GM23248 (cell line): ENCODE measurements at regions not wholly inside any gene's neighbourhood (a gene's known extent, or its start where the extent isn't known, plus 50 kb on each side); places are given as distances from the start of the nearest gene placed in this dataset.

Source experiments
- DNase-seq: peaks from one replicate; pipeline ENCODE4 v3.0.0-alpha.2; 2015
- H2AFZ ChIP-seq: fragments of 200-600 bp; sonication (generic); 2 replicates; pipeline ENCODE4 v1.6.1; 2016; ENCODE audit warnings: antibody characterized with exemption
- H3F3A ChIP-seq: fragments of 200-600 bp; sonication (generic); 2 replicates; pipeline ENCODE4 v1.6.1; 2016; ENCODE audit warnings: mild to moderate bottlenecking, antibody characterized with exemption, mixed run types; ENCODE audit not compliant: insufficient read depth
- H3K27ac ChIP-seq: fragments of 200-600 bp; sonication (generic); 2 replicates; pipeline ENCODE4 v1.5.1; 2016; ENCODE audit warnings: mild to moderate bottlenecking
- H3K27me3 ChIP-seq: fragments of 200-600 bp; sonication (generic); replicated peaks from 2 replicates; pipeline ENCODE4 v1.6.1; 2016; ENCODE audit warnings: mild to moderate bottlenecking; ENCODE audit not compliant: insufficient read depth
- H3K36me3 ChIP-seq: fragments of 200-600 bp; sonication (generic); 2 replicates; pipeline ENCODE4 v1.6.1; 2016; ENCODE audit warnings: low read depth, mild to moderate bottlenecking
- H3K4me1 ChIP-seq: fragments of 200-600 bp; sonication (generic); 2 replicates; pipeline ENCODE4 v1.6.1; 2016; ENCODE audit warnings: mild to moderate bottlenecking; ENCODE audit not compliant: insufficient read depth
- H3K4me2 ChIP-seq: fragments of 200-600 bp; sonication (generic); one replicate; pipeline ENCODE4 v1.6.1; 2016; ENCODE audit warnings: mild to moderate bottlenecking; ENCODE audit not compliant: unreplicated experiment
- H3K4me3 ChIP-seq: fragments of 200-600 bp; sonication (generic); 2 replicates; pipeline ENCODE4 v1.5.1; 2016; ENCODE audit warnings: mild to moderate bottlenecking
- H3K79me2 ChIP-seq: fragments of 200-600 bp; sonication (generic); 2 replicates; pipeline ENCODE4 v1.6.1; 2016; ENCODE audit warnings: mild to moderate bottlenecking; ENCODE audit not compliant: insufficient read depth
- H3K9ac ChIP-seq: fragments of 200-600 bp; sonication (generic); 2 replicates; pipeline ENCODE4 v1.6.1; 2016; ENCODE audit warnings: mild to moderate bottlenecking
- H3K9me2 ChIP-seq: fragments of 200-600 bp; sonication (generic); 2 replicates; pipeline ENCODE4 v1.6.1; 2016; ENCODE audit warnings: mixed run types, mild to moderate bottlenecking, moderate library complexity; ENCODE audit not compliant: insufficient read depth
- H3K9me3 ChIP-seq: fragments of 200-600 bp; sonication (generic); one replicate; pipeline ENCODE4 v1.6.1; 2017; ENCODE audit warnings: low read depth
- H4K20me1 ChIP-seq: fragments of 200-600 bp; sonication (generic); 2 replicates; pipeline ENCODE4 v1.6.0; 2016; ENCODE audit not compliant: insufficient read depth
- EZH2 ChIP-seq: fragments of 200-600 bp; sonication (generic); IDR thresholded peaks from 2 replicates; pipeline ENCODE4 v1.6.1; 2018; ENCODE audit warnings: antibody characterized with exemption, mild to moderate bottlenecking; ENCODE audit not compliant: insufficient read depth, poor library complexity, severe bottlenecking
- EZH2phosphoT487 ChIP-seq: fragments of 200-600 bp; sonication (generic); IDR thresholded peaks from 2 replicates; pipeline ENCODE4 v1.6.1; 2018; ENCODE audit warnings: antibody characterized with exemption, moderate library complexity, mild to moderate bottlenecking, low read depth; ENCODE audit not compliant: insufficient read depth
- WGBS, 2 experiments: methylation state at CpG; one replicate each; pipeline ENCODE4 v1.1.6; 2015 to 2017; ENCODE audit warnings: low lambda C conversion rate in 2 of 2, low coverage in 1 of 2; ENCODE audit errors: missing lambda C conversion rate in 2 of 2; 5-methylcytosine and 5-hydroxymethylcytosine counted together
- in situ Hi-C: fragments of 300-500 bp; cut with MboI; formaldehyde crosslinking; loops from 2 replicates; pipeline ENCODE4 v1.15.0; 2020

DNA sequence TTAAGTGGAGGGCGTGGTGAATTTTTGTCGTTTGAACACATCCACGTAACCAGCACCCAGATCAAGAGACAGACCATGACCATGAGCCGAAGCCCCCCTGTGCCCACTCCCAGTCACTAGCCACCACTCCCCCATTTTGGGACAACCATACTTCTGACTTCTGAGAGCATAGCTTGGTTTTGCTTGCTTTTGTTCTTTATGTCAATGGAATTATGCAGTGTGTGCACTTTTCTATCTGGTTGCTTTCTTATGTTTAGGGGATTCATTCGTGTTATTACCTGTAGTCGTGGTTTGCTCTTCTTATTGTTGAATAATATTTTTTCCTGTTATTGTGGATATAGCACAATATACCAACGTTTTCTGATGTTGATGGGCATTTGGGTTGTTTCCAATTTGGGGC, 141.7 kb downstream of the GLI2 start:
- no peaks in the 10 kb centered on the region for H3K27me3 ChIP-seq
- TF ChIP-seq EZH2phosphoT487 (no peak), EZH2 (no peak)
- no peak overlapping the region for H2AFZ ChIP-seq
- no peaks in the 10 kb centered on the region for H3K9me2 ChIP-seq
- H3K4me2 ChIP-seq = no peak overlapping the region
- WGBS, 2 experiments = 92 to 95% methylated on average over 7 of the region's 7 CpGs
- H3K79me2 ChIP-seq = peaks cover 95% of the 10 kb centered on the region
- no peak overlapping the region for H3K9ac ChIP-seq
- in situ Hi-C loops = no loop called here
- no peaks in the 10 kb centered on the region for H3K4me1 ChIP-seq
- no peak for DNase-seq
- no peaks in the 10 kb centered on the region for H3K9me3 ChIP-seq
- H3K4me3 ChIP-seq = no peak overlapping the region
- no peaks in the 10 kb centered on the region for H3K36me3 ChIP-seq
- H4K20me1 ChIP-seq = no peaks in the 10 kb centered on the region
- no peaks in the 10 kb centered on the region for H3F3A ChIP-seq
- no peak overlapping the region for H3K27ac ChIP-seq

DNA sequence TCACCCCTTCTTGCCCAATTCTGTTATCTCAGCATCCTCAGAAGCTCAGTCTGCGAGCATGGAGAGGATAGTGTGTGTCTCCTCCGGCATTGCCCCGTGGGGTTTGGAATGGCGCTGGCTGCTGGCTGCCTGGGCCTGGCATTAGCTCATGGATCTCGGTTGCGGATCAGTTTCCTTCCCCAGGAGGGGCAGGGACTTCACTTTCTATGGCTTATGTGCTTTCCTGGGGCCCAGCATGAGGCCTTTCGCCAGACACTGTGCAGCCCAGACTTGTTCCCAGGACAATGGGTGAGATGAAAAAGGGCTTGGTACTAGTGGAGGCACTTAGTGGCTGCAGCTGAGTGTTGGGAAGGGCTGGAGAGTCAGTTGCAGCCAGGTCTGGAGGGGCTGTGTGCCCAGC, 143.3 kb downstream of the GLI2 start:
- H3K79me2 ChIP-seq = peaks cover 95% of the 10 kb centered on the region
- no peaks in the 10 kb centered on the region for H3F3A ChIP-seq
- H3K9me3 ChIP-seq = no peaks in the 10 kb centered on the region
- H3K27ac ChIP-seq = no peak overlapping the region
- no peaks in the 10 kb centered on the region for H3K9me2 ChIP-seq
- no peaks in the 10 kb centered on the region for H3K4me1 ChIP-seq
- DNase-seq = no peak
- no peaks in the 10 kb centered on the region for H3K27me3 ChIP-seq
- in situ Hi-C loops = no loop called here
- WGBS, 2 experiments = 92% methylated on average over 7 of the region's 7 CpGs
- H3K4me3 ChIP-seq = no peak overlapping the region
- H3K4me2 ChIP-seq = no peak overlapping the region
- H2AFZ ChIP-seq = no peak overlapping the region
- no peaks in the 10 kb centered on the region for H4K20me1 ChIP-seq
- H3K36me3 ChIP-seq = no peaks in the 10 kb centered on the region
- no peak for TF ChIP-seq EZH2
- no peak for TF ChIP-seq EZH2phosphoT487
- no peak overlapping the region for H3K9ac ChIP-seq

DNA sequence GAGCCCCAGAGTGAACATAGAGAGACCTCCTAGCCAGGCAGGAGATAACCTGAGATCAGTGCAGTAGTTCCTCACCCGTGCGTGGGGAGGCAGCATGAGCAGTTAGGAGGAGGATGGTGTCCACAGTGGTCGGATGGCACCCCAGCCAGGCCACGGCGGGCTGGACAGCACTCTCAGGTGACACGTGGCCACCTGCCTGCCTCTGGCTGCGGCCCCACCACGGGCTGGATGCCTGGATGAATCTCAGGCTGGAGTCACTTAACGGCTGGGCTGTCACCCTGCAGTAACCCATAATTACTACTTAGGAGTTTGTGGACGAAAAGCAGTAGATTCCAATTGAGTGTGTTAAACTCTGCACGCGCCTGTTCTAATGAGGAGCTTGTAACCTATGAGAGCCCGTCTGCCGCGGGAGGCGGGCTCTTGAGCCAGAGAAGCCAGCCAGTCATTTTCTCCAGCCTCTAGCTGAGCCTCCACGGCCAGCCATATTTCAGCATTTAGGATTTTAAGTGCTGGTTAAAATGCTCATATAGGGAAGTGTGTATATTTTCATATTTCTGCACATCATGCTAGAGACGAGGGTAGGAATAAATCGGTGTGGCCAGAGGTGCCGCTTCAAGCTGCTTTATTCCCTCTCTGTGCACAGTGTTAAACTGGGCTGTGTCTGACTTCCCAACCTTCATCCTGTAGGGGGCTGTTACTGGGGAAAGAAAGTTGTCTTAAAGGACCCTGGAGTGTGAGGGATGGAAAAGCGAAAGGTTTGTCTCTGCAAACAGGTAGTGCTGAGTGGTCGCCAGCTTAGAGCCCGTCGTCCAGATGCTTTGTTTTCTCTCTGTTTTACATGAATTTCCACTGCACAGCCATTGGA, 144.0 kb downstream of the GLI2 start:
- Histone ChIP-seq H3K79me2 (peaks cover 90% of the 10 kb centered on the region), H3K4me1 (no peaks in the 10 kb centered on the region), H3K4me3 (no peak overlapping the region), H3K9me3 (no peaks in the 10 kb centered on the region), H3F3A (no peaks in the 10 kb centered on the region), H3K36me3 (no peaks in the 10 kb centered on the region), H4K20me1 (no peaks in the 10 kb centered on the region), H3K27me3 (no peaks in the 10 kb centered on the region), H3K4me2 (no peak overlapping the region), H2AFZ (no peak overlapping the region), H3K27ac (no peak overlapping the region), H3K9me2 (no peaks in the 10 kb centered on the region), H3K9ac (no peak overlapping the region)
- in situ Hi-C loops = no loop called here
- no peak for TF ChIP-seq EZH2phosphoT487
- no peak for TF ChIP-seq EZH2
- 87 to 91% methylated on average over 23 to 24 of the region's 24 CpGs for WGBS, 2 experiments
- no peak for DNase-seq

DNA sequence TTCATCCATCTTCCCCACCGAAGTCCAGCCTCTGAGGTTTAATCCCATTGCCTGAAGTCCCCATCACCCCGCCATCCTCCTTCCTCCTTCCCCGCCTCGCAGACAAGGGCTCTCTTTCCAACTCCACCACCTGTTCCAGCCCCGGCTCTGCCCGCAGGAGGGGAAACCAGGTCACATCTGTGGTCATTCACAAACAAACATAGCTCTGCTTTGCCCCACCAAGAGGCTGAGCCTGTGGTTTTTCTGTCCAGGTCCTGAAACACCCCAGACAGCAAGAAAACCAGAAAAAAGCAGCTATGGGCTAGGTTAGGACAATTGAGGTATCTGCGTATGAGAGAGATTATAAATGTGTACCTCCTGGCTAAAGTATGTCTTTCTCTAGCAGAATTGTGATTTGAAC, 144.7 kb downstream of the GLI2 start:
- H3K79me2 ChIP-seq = peaks cover 88% of the 10 kb centered on the region
- WGBS, 2 experiments = 96 to 98% methylated on average over 7 of the region's 7 CpGs

More for the DNA sequence above, 144.7 kb downstream of the GLI2 start:
- Histone ChIP-seq H4K20me1 (no peaks in the 10 kb centered on the region), H3K36me3 (no peaks in the 10 kb centered on the region), H3K4me2 (no peak overlapping the region), H3K4me3 (no peak overlapping the region), H3F3A (no peaks in the 10 kb centered on the region), H3K27ac (no peak overlapping the region), H3K9ac (no peak overlapping the region), H3K9me3 (no peaks in the 10 kb centered on the region), H3K4me1 (no peaks in the 10 kb centered on the region), H3K27me3 (no peaks in the 10 kb centered on the region), H2AFZ (no peak overlapping the region), H3K9me2 (no peaks in the 10 kb centered on the region)
- TF ChIP-seq EZH2 (no peak), EZH2phosphoT487 (no peak)
- DNase-seq = no peak
- in situ Hi-C loops = no loop called here
